ENCODE measurements at regions not wholly inside any gene's neighbourhood (a gene's known extent, or its start where the extent isn't known, plus 50 kb on each side); places are given as distances from the start of the nearest gene placed in this dataset.

- TF ChIP-seq ZNF280B (CRISPR knock-in tag; IDR thresholded peaks at IDR 0.05) (no peak), PML (IDR thresholded peaks at IDR 0.05; ENCODE audit: low read length) (no peak), EP300 (IDR thresholded peaks at IDR 0.05; ENCODE audit: low read length) (no peak), RAD21 (CRISPR knock-in tag; conservative IDR thresholded peaks at IDR 0.05 in 1 of 2, IDR thresholded peaks at IDR 0.05 in 1 of 2) (no peak), POLR2AphosphoS5 (IDR thresholded peaks at IDR 0.05; ENCODE audit: control insufficient read depth, insufficient read depth, low read depth, low read length) (no peak), CTCF (IDR thresholded peaks at IDR 0.05 in 2 of 3, conservative IDR thresholded peaks at IDR 0.05 in 1 of 3; ENCODE audit: insufficient read depth in 2 of 3, low read depth in 1 of 3, low read length in 3 of 3) (no peak), CHD4 (IDR thresholded peaks at IDR 0.05; ENCODE audit: insufficient read depth, insufficient replicate concordance, low read depth, low read length, poor library complexity, severe bottlenecking) (no peak), ZNF561 (CRISPR knock-in tag; conservative IDR thresholded peaks at IDR 0.05) (no peak), MYC (IDR thresholded peaks at IDR 0.05; ENCODE audit: low read depth, low read length) (no peak), MYC (CRISPR knock-in tag; IDR thresholded peaks at IDR 0.05; ENCODE audit: borderline replicate concordance, low read depth) (no peak), ZKSCAN8 (CRISPR knock-in tag; IDR thresholded peaks at IDR 0.05) (no peak), EZH2 (IDR thresholded peaks at IDR 0.05; ENCODE audit: borderline replicate concordance, low read depth, low read length) (no peak)
These were observed 243.5 kb upstream of the KBTBD8 start for GRCh38 chr3:66754613-66755012.
